Glutamatergic neuron (in vitro differentiated cells): ENCODE measurements at regions not wholly inside any gene's neighbourhood (a gene's known extent, or its start where the extent isn't known, plus 50 kb on each side); places are given as distances from the start of the nearest gene placed in this dataset.

Experiments
- DNase-seq: peaks from one replicate; pipeline ENCODE4 v3.0.0; 2022
- H3K27ac Mint-ChIP-seq: one replicate; pipeline ENCODE4 v1.8.0; 2020; ENCODE audit warnings: mild to moderate bottlenecking, mixed read lengths, inconsistent platforms; ENCODE audit not compliant: unreplicated experiment
- H3K27me3 Mint-ChIP-seq: one replicate; pipeline ENCODE4 v1.8.0; 2020; ENCODE audit warnings: mild to moderate bottlenecking, moderate library complexity, mixed read lengths, inconsistent platforms; ENCODE audit not compliant: unreplicated experiment
- H3K36me3 Mint-ChIP-seq: one replicate; pipeline ENCODE4 v1.8.0; 2020; ENCODE audit warnings: mild to moderate bottlenecking, mixed read lengths, inconsistent platforms; ENCODE audit not compliant: unreplicated experiment
- H3K4me1 Mint-ChIP-seq: one replicate; pipeline ENCODE4 v1.8.0; 2020; ENCODE audit warnings: mild to moderate bottlenecking, low read depth, mixed read lengths, inconsistent platforms; ENCODE audit not compliant: unreplicated experiment
- H3K4me3 Mint-ChIP-seq: one replicate; pipeline ENCODE4 v1.8.0; 2020; ENCODE audit warnings: mild to moderate bottlenecking, mixed read lengths, inconsistent platforms; ENCODE audit not compliant: unreplicated experiment
- H3K9me3 Mint-ChIP-seq: one replicate; pipeline ENCODE4 v1.8.0; 2020; ENCODE audit warnings: mild to moderate bottlenecking, moderate library complexity, mixed read lengths, inconsistent platforms; ENCODE audit not compliant: unreplicated experiment
- TF ChIP-seq, protein P1 (sequence below): fragments of 200-600 bp; sonication (generic); IDR thresholded peaks from one replicate; pipeline ENCODE4 v1.5.0; 2021; ENCODE audit not compliant: partially characterized antibody, unreplicated experiment

DNA sequence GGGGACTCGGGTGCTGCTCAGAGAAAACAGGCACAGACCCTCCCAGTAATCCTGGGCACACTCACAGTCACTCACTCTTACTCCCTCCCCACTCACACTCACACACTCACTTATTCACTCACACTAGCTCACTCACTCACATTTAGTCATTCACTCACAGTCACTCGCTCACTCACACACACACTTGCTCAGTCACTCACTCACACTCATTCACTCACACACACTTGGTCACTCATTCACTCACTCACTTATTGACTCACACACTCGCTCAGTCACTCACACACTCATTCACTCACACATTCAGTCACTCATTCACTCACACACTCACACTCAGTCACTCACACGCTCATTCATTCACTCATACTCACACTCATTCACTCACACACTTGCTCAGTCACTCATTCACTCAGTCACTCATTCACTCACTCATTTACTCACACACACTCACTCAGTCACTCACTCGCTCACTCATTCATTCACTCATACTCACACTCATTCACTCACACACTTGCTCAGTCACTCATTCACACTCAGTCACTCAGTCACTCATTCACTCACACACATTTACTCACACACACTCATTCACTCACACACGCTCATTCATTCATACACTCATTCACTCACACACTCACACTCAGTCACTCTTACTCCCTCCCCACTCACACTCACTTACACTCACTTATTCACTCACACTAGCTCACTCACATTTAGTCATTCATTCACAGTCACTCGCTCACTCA, 164.2 kb upstream of the C1orf174 start:
- Mint-ChIP-seq H3K4me1 (no peaks in the 10 kb centered on the region), H3K4me3 (no peak overlapping the region), H3K36me3 (no peaks in the 10 kb centered on the region), H3K27ac (no peak overlapping the region), H3K9me3 (no peaks in the 10 kb centered on the region), H3K27me3 (no peaks in the 10 kb centered on the region)
- TF ChIP-seq, protein P1, sequence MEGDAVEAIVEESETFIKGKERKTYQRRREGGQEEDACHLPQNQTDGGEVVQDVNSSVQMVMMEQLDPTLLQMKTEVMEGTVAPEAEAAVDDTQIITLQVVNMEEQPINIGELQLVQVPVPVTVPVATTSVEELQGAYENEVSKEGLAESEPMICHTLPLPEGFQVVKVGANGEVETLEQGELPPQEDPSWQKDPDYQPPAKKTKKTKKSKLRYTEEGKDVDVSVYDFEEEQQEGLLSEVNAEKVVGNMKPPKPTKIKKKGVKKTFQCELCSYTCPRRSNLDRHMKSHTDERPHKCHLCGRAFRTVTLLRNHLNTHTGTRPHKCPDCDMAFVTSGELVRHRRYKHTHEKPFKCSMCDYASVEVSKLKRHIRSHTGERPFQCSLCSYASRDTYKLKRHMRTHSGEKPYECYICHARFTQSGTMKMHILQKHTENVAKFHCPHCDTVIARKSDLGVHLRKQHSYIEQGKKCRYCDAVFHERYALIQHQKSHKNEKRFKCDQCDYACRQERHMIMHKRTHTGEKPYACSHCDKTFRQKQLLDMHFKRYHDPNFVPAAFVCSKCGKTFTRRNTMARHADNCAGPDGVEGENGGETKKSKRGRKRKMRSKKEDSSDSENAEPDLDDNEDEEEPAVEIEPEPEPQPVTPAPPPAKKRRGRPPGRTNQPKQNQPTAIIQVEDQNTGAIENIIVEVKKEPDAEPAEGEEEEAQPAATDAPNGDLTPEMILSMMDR, result no peak
- no peak for DNase-seq

DNA sequence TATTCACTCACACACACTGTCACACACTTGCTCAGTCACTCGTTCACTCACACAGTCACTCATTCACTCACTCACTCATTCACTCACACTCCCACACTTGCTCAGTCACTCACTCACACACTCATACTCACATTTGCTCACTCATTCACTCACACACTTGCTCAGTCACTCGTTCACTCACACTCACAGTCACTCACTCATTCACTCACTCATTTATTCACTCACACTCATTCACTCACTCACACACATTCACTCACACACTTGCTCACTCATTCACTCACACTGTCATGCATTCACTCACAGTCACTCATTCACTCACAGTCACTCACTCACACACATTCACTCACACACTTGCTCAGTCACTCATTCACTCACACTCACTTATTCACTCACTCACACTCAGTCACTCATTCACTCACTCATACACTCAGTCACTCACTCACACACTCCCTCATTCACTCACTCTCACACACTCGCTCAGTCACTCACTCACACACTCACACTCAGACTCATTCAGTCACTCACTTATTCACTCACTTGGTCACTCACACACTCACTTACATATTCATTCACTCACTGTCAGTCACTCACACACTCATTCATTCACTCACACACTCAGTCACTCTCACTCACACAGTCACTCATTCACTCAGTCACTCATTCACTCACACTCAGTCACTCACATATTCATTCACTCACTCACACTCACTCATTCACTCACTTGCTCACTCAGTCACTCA, 167.0 kb upstream of the C1orf174 start:
- Mint-ChIP-seq H3K9me3 (peaks cover 1% of the 10 kb centered on the region), H3K36me3 (peaks cover 1% of the 10 kb centered on the region)

DNA sequence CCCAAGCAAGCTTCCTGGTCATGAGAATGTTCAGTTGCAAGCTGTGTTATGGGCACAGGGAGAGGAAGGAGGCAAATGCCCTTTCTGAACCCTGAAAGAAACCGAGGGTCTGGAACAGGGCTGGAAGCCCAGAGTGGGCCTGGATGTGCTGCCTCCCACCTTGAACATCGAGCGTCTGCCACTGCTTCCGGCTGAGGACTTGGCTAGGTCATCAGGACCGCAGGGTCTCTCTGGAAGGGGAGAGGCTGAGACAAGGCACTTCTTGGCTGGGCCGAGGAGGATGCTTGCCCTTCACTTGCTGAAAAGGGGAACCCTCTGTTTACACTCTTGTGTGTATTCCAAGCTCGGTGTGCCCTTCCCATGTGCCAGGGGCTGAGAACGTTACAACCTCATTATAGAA, 168.0 kb upstream of the C1orf174 start:
- peaks cover 4% of the 10 kb centered on the region for H3K9me3 Mint-ChIP-seq
- H3K4me1 Mint-ChIP-seq, result no peaks in the 10 kb centered on the region
- no peak for DNase-seq
- H3K27ac Mint-ChIP-seq, result no peak overlapping the region
- TF ChIP-seq, protein P1, result no peak
- H3K4me3 Mint-ChIP-seq, result no peak overlapping the region
- peaks cover 2% of the 10 kb centered on the region for H3K27me3 Mint-ChIP-seq
- H3K36me3 Mint-ChIP-seq, result peaks cover 4% of the 10 kb centered on the region

More for the DNA sequence above, 167.0 kb upstream of the C1orf174 start:
- no peaks in the 10 kb centered on the region for H3K4me1 Mint-ChIP-seq
- TF ChIP-seq, protein P1, result no peak
- H3K27ac Mint-ChIP-seq, result no peak overlapping the region
- DNase-seq, result no peak
- peaks cover 2% of the 10 kb centered on the region for H3K27me3 Mint-ChIP-seq
- H3K4me3 Mint-ChIP-seq, result no peak overlapping the region

DNA sequence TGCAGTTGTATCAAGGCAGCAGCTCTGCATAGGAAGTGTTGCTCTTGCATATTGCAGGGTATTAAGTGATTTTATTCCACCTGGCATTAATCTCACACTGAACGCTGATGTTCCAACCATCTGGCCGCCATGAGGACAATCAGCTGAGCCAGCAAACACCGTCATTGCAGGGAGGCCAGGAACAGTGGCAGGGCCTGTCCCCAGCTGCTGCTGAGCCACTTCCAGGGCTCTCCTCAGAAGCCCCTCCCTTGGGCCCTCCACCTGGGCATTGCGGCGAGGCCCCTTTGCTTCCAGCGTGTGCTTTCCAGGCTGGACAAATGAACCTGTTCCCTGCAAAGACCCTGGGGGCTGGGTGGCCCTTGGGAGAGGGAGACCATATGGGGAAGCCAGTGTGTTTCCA, 171.6 kb upstream of the C1orf174 start:
- no peak overlapping the region for H3K4me3 Mint-ChIP-seq

More for the DNA sequence above, 171.6 kb upstream of the C1orf174 start:
- H3K27ac Mint-ChIP-seq, result no peak overlapping the region
- no peaks in the 10 kb centered on the region for H3K4me1 Mint-ChIP-seq
- peaks cover 2% of the 10 kb centered on the region for H3K27me3 Mint-ChIP-seq
- DNase-seq, result peak; percentile 25
- peaks cover 4% of the 10 kb centered on the region for H3K36me3 Mint-ChIP-seq
- peaks cover 10% of the 10 kb centered on the region for H3K9me3 Mint-ChIP-seq
- TF ChIP-seq, protein P1, result no peak
